HG03095 (cell line): ENCODE measurements at regions not wholly inside any gene's neighbourhood (a gene's known extent, or its start where the extent isn't known, plus 50 kb on each side); places are given as distances from the start of the nearest gene placed in this dataset.

Experiments
- ATAC-seq: cut with Tn5 transposase; IDR thresholded peaks from one replicate; pipeline ENCODE4 v1.9.1; 2021; ENCODE audit warnings: moderate library complexity; ENCODE audit not compliant: unreplicated experiment

DNA sequence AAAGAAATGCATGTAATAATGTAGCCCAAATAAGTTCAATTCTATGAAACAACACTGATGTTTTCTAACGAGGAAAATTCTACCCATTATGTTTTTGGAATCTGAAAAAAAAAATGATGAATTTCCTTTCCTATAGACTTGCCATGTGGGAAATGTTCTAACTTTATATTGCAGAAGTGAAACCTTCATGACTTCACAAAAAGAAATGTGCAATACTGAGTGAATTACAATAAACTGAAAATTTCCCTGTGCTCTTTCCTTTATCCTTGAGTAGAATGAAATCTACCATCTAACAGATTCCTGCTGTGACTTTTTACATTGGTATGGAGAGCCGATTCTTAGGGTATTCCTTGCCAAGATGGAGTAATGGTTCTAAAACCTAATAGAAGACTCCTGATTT lies 1622.5 kb downstream of the MAT2B start:
- no peak for ATAC-seq

DNA sequence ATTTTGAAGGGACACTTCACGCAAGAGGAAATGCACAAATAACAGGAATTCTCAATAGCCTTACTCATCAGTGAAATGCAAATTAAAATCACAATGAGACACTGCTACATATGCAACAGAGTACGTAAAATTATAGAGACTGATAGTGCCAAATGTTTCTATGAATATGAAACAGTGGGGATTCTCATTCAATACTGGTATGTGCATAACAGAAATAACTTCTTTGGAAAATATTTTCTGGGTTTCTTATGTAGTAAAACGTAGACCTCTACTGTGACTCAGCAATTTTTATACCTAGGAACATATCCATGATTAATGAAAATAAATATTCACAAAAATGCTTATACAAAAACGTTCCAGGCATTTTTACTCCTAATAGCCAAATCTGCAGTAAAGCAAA lies 1625.2 kb downstream of the MAT2B start:
- no peak for ATAC-seq

DNA sequence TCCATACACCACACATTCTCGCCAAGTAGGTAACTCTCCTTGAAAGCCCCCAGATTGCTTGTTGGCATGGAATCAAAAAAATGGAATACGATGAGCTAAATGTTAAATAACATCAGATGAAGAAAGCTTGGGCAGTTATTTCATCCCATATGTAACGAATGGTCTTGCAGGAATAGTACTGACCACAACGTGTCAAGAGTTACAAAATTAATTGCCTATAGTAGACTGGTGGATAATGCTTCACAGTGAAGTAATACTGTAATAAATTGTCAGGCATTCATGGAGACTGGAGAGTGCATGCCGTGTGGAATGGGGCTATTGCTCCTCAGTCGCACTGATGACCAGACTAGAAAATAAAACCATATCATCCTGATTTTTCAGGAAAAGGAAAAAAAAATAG lies 1628.7 kb downstream of the MAT2B start:
- no peak for ATAC-seq

GRCh38 chr5:165135565-165135964 lies 1630.1 kb downstream of the MAT2B start:
- no peak for ATAC-seq

- ATAC-seq = no peak
Measured at GRCh38 chr5:165137701-165138100, 1632.3 kb downstream of the MAT2B start.

GRCh38 chr5:165138236-165138635 lies 1632.8 kb downstream of the MAT2B start:
- no peak for ATAC-seq

- no peak for ATAC-seq
Measured at GRCh38 chr5:165139262-165139661, 1633.8 kb downstream of the MAT2B start.

DNA sequence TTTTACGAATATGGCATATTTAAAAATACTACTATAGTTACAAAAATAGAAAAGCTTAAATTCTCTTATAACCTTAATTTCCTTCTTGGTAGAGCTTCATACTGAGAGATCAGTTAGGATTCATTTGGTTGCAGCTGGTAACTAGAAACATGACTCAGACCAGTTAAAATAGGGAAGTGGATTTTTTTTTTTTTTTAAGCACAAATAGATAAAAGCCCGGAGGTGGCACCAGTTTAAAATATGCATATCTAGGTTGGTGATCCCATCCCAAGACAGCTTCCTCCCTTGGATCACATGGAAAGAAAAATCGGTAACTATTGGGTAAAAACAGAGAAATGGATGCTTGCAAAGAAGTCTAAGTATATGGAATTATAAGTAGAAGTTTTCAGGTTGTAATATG lies 1634.3 kb downstream of the MAT2B start:
- no peak for ATAC-seq

GRCh38 chr5:165143741-165144140 lies 1638.3 kb downstream of the MAT2B start:
- ATAC-seq = no peak

- no peak for ATAC-seq
Measured at GRCh38 chr5:165149431-165149830, 1644.0 kb downstream of the MAT2B start.

GRCh38 chr5:165152058-165152457 lies 1646.6 kb downstream of the MAT2B start:
- no peak for ATAC-seq

DNA sequence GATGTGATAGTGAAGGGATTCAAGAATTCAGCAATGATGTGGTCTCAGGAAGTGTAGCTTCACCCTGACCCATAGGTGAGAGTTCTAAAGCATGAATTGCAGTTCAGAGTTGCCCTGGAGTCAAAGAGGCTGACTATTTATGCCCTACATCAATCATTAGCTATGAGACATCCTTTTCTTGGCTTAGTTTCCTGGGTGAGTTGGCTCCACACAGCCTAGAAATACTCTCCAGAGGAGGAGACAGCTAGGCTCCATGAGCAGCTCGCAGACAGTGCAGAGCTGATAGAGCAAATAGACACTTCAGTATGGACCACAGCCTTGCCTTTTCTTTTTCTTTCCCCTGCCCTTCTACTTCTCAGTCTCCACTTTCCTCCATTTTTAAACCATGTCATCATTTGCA lies 1651.8 kb downstream of the MAT2B start:
- no peak for ATAC-seq

- ATAC-seq = no peak
Measured at GRCh38 chr5:165161204-165161603, 1655.8 kb downstream of the MAT2B start.

DNA sequence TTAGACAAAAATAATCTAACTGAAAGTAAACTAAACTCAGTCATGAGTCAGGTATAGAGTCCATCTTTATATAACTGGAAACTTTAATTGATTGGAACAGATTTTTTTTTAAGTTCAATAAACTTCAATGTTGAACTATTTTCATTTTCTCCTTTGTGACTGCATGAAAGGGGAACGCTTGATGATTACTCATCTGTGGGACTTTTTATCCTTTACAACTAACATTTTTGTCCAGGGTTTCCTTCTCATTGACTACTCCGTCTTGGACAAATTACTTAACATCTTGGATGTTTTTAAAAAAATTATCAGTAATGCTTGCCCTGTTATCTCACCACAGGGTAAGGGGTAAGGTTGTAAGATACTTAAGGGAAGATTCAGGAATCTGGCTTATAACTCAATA lies 1658.4 kb downstream of the MAT2B start:
- ATAC-seq = no peak

DNA sequence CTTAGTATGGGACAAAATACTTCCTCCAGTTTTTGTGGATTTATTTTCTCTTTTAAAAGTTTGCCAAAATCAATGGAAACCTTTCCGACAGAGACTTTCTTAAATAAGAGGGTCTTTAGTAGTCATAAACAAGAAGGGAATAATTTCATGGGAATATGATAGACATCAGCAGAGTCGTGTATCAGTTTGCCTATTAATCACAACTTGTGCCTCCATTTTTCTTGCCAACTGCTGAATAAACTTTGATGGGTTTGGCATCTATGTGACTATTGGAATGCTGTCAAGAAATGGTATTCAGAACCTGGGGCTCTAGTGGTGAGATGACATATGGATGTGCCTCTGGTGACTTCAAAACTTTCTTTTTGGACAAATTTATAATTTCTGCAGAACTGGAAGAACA lies 1668.2 kb downstream of the MAT2B start:
- ATAC-seq = no peak

DNA sequence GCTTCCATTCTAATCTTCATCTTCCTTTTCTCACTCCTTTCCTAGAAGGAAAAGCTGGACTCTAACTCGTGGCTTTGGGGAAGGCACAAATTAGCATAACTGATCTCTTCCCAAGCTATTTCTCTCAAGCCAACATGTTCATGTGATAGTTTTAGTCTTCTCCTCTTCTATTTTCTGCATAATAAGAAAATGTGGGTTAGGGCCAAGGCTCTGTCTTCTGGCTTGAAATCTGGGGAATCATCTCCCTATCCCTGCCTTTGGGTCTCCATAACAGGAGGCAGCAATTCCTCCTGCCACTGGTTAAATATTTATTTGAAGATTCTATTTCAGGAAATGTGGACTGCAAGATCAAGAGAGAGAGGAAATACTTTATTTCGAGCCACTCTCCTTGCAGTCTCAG lies 1669.6 kb downstream of the MAT2B start:
- no peak for ATAC-seq

- ATAC-seq = no peak
Measured at GRCh38 chr5:165184183-165184582, 1678.8 kb downstream of the MAT2B start.

DNA sequence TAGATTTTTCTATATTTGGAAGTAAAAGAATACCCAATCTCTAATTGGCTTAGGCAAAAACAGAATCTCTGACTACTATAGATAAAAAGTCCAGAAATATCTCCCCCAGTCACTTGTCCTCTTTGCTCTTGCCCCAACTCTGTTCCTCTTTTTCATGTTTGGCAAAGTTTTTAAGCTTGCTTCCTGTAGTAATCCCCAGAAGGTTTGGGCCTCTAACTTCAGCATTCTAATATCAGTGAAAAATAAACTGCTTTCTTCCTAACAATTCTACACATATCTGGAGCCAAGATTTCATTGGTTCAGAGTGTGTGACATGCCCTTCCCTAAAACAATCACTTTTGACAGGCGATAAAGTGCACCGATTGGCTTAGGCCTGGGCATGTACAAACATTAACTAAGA lies 1680.3 kb downstream of the MAT2B start:
- no peak for ATAC-seq

DNA sequence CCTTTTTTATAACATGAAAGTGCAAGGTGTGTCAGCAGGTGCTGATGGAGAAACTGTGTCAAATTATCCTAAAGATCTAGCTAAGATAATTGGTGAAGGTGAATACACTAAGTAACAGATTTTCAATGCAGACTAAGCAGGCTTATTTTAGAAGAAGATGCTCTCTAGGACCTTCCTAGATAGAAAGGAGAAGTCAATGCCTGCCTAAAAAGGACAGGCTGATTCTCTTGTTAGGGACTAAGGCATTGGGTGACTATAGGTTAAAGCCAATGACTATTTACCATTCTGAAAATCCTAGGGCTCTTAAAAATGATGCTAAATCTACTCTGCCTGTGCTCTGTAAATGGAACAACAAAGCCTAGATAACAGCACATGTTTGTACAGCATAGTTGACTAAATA lies 1682.4 kb downstream of the MAT2B start:
- ATAC-seq = no peak

DNA sequence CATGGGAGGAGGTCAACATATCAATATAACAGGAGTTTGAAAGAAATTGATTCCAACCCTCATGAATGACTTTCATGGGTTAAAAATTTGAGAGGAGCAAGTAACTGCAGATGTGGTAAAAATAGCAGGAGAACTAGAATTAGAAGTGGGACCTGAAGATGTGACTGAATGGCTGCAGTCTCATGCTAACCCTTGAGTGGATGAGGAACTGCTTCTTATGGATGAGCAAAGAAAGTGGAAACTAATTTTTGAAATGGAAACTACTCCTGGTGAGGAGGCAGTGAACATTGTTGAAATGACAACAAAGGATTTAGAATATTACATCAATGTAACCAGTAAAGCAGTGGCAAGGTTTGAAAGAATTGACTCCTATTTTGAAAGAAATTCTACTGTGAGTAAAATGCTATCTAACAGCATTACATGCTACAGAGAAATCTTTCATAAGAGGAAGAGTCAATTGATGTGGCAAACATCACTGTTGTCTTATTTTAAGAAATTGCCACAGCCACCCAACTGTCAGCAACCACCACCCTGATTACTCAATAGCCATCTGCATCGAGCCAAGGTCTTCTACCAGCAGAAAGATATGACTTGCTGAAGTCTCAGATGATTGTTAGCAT lies 1683.2 kb downstream of the MAT2B start:
- ATAC-seq = no peak

DNA sequence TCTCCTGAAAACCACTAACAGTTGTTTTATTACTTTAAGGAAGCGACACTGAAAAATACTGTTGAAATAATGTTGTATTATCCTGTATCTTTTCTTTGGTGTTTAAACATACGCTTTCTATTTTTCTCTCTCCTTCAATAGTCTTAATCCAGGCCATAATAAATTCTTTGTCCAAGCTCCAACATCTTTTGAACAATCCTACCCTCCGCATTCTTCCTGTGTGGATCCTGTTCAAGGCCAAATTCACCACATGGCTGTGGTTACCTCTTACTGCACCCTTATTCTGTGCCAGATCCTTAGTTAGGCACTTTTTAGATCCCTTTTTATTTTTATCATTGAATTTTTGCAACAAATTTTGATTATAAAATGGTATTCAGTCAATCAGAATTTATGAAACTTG lies 1691.5 kb downstream of the MAT2B start:
- no peak for ATAC-seq

DNA sequence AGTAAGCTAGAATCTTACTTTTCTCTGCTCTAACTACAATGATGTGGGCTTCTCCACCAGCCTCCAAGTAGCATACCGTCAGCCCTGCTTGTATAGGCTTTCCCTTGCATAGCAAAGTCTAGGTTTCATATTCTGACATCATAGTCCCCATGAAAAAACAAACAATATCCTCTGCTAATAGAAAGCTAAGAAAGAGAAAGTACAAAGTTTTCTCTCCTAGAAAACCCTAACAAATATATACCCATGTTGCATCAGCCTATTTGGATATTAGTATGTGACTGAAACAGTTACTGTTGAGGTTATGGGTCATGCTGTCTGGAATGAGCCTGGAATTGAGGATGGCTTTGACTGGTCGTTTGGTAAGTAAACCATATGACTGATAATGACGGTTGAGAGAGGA lies 1696.0 kb downstream of the MAT2B start:
- no peak for ATAC-seq

GRCh38 chr5:165201771-165202518 lies 1696.5 kb downstream of the MAT2B start:
- no peak for ATAC-seq
